BJ (cell line): ENCODE measurements at regions not wholly inside any gene's neighbourhood (a gene's known extent, or its start where the extent isn't known, plus 50 kb on each side); places are given as distances from the start of the nearest gene placed in this dataset.
"Not testable (repeated sequence)": the region's sequence is repeated elsewhere in the genome, so short reads cannot be mapped to it uniquely, and the experiment has no call there.

ENCODE experiments used
- CTCF ChIA-PET: fragments of 350-600 bp; formaldehyde crosslinking; extraction: SDS; loops from one replicate; lab custom pipeline; 2021; ENCODE audit warnings: antibody characterized with exemption, inconsistent platforms; lab: Yijun Ruan, JAX
- POLR2A ChIA-PET: fragments of 300-600 bp; sonication (Branson Sonifier 250); formaldehyde crosslinking; extraction: SDS; loops from one replicate; lab custom pipeline; 2021; ENCODE audit warnings: antibody characterized with exemption; lab: Charles Lee
- DNase-seq: peaks from one replicate; pipeline ENCODE4 v3.0.0-alpha.2; 2011; ENCODE audit warnings: low read depth
- H3K27me3 ChIP-seq: 2 replicates; pipeline ENCODE4 v1.6.0; 2011; ENCODE audit warnings: low read length; ENCODE audit not compliant: control insufficient read depth, insufficient read depth
- H3K36me3 ChIP-seq: 2 replicates; pipeline ENCODE4 v1.5.1; 2011; ENCODE audit warnings: low read length; ENCODE audit not compliant: control insufficient read depth, insufficient read depth
- H3K4me3 ChIP-seq: 2 replicates; pipeline ENCODE4 v1.5.1; 2011; ENCODE audit warnings: low read depth, mild to moderate bottlenecking, control low read depth, low read length
- CTCF ChIP-seq: IDR thresholded peaks from 2 replicates; pipeline ENCODE4 v1.5.1; 2011; ENCODE audit warnings: low read depth, mild to moderate bottlenecking, control low read depth, inconsistent platforms, low read length, moderate library complexity; ENCODE audit not compliant: insufficient read depth

DNA sequence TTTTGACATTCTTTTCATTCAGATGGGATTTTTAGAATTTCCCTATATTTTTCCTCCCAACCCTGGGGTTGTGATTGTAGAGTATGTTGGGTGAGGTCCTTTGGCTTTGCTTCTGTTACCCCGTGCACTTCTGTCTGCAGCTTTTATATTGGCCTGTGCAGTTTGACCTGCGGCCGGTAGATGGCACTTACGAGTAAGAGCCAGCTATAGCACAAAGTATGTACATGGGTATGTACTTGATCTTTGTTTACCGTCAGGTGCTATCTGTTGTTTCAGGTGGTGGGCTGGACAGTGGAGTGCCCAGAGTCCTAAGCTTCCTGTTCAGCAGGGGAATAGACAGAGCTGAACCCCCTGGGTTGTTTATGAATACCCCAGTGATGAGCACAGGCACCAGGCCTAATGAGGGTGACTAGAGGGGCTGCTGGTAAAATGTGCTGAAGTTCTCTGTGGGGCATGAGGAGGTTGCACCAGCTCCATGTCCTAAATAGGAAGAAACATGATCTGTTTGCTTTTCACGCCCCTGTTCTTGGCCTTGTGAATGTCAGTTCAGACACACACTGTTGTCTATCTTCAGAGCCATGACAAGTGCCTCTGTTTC, 58.9 kb upstream of the THUMPD2 start:
- Histone ChIP-seq H3K36me3 (no peaks in the 10 kb centered on the region), H3K4me3 (no peak overlapping the region), H3K27me3 (no peaks in the 10 kb centered on the region)
- TF ChIP-seq CTCF: peak; percentile 92
- ChIA-PET CTCF (interaction anchor here (0.5 to 1.7 kb wide), 11 partner anchors 9 to 88 kb away, joined by 3 to 8 read pairs (median 3); no protein-coding TSS in a partner anchor), POLR2A (no interaction called here)
- DNase-seq: no peak

- CTCF ChIA-PET: interaction anchor here (1.7 kb wide), 1 partner anchor 14 kb away, joined by 8 read pairs; no protein-coding TSS in a partner anchor
- H3K27me3 ChIP-seq: no peaks in the 10 kb centered on the region
- POLR2A ChIA-PET: no interaction called here
These were observed 57.6 kb upstream of the THUMPD2 start for GRCh38 chr2:39836638-39837037.

GRCh38 chr2:39834426-39834825, 55.4 kb upstream of the THUMPD2 start:
- no peaks in the 10 kb centered on the region for H3K36me3 ChIP-seq
- CTCF ChIA-PET: no interaction called here
- no peak for TF ChIP-seq CTCF
- DNase-seq: no peak
- POLR2A ChIA-PET: no interaction called here
- H3K27me3 ChIP-seq: no peaks in the 10 kb centered on the region
- no peak overlapping the region for H3K4me3 ChIP-seq

More at GRCh38 chr2:39836638-39837037, 57.6 kb upstream of the THUMPD2 start:
- TF ChIP-seq CTCF: no peak
- H3K36me3 ChIP-seq: no peaks in the 10 kb centered on the region
- H3K4me3 ChIP-seq: no peak overlapping the region
- no peak for DNase-seq

- POLR2A ChIA-PET, H3K4me3 ChIP-seq, H3K36me3 ChIP-seq, DNase-seq, H3K27me3 ChIP-seq, CTCF ChIA-PET: not testable (repeated sequence)
These were observed 51.6 kb upstream of the THUMPD2 start for GRCh38 chr2:39830610-39831009.
